NOMO-1 (cell line): ENCODE measurements at regions not wholly inside any gene's neighbourhood (a gene's known extent, or its start where the extent isn't known, plus 50 kb on each side); places are given as distances from the start of the nearest gene placed in this dataset.

Experiments used
- DNase-seq, 2 experiments: peaks; one replicate each; lab custom pipeline; 2025; ENCODE audit not compliant: unreplicated experiment in 2 of 2; lab: John Stamatoyannopoulos, UW

- no peak for DNase-seq
These were observed 243.2 kb upstream of the TSHZ3 start for GRCh38 chr19:31592456-31592855.

GRCh38 chr19:31594701-31595100 lies 245.5 kb upstream of the TSHZ3 start:
- no peak for DNase-seq

GRCh38 chr19:31595521-31595920 lies 246.3 kb upstream of the TSHZ3 start:
- no peak for DNase-seq

- DNase-seq, result no peak
These were observed 247.5 kb upstream of the TSHZ3 start for GRCh38 chr19:31596751-31597150.

GRCh38 chr19:31597616-31598015 lies 248.4 kb upstream of the TSHZ3 start:
- DNase-seq, result no peak

- no peak for DNase-seq
These were observed 249.5 kb upstream of the TSHZ3 start for GRCh38 chr19:31598730-31599238.

GRCh38 chr19:31600731-31601295 lies 251.6 kb upstream of the TSHZ3 start:
- no peak for DNase-seq

- no peak for DNase-seq
These were observed 252.6 kb upstream of the TSHZ3 start for GRCh38 chr19:31601855-31602254.

- no peak for DNase-seq
These were observed 253.3 kb upstream of the TSHZ3 start for GRCh38 chr19:31602548-31602947.

GRCh38 chr19:31604493-31605040 lies 255.3 kb upstream of the TSHZ3 start:
- no peak for DNase-seq

GRCh38 chr19:31610018-31610417 lies 260.8 kb upstream of the TSHZ3 start:
- DNase-seq, result no peak

GRCh38 chr19:31611046-31611877 lies 262.0 kb upstream of the TSHZ3 start:
- no peak for DNase-seq

- no peak for DNase-seq
These were observed 263.6 kb upstream of the TSHZ3 start for GRCh38 chr19:31612873-31613272.

GRCh38 chr19:31613683-31614219 lies 264.5 kb upstream of the TSHZ3 start:
- no peak for DNase-seq

- no peak for DNase-seq
These were observed 266.8 kb upstream of the TSHZ3 start for GRCh38 chr19:31616031-31616430.

- DNase-seq, result no peak
These were observed 267.9 kb upstream of the TSHZ3 start for GRCh38 chr19:31617010-31617585.

GRCh38 chr19:31625056-31625455 lies 275.8 kb upstream of the TSHZ3 start:
- no peak for DNase-seq

GRCh38 chr19:31625575-31625974 lies 276.3 kb upstream of the TSHZ3 start:
- no peak for DNase-seq

GRCh38 chr19:31626941-31627340 lies 277.7 kb upstream of the TSHZ3 start:
- no peak for DNase-seq

- no peak for DNase-seq
These were observed 278.6 kb upstream of the TSHZ3 start for GRCh38 chr19:31627620-31628365.
